ENCODE measurements at regions not wholly inside any gene's neighbourhood (a gene's known extent, or its start where the extent isn't known, plus 50 kb on each side); places are given as distances from the start of the nearest gene placed in this dataset.
"Not testable (repeated sequence)": the region's sequence is repeated elsewhere in the genome, so short reads cannot be mapped to it uniquely, and the experiment has no call there.

DNA sequence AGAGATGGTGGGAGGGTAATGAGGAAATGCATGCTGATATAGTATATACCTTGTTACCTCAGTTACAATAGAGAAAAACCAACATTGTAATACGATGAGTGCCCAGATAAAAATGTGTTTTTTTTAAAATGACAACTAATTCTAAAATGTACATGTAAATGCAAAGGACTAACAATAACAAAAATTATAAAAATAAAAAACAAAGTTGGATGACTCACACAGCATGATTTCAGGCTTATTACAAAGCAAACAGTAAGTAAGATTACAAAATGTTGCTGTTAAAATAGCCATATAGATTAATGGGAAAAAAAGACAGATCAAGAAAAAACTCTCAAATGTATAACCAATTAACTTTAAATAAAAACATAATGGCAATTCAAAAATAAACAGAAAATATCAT is 1099.4 kb downstream of the FSCB start:
- no peak for TF ChIP-seq CTCF (IDR thresholded peaks at IDR 0.05; ENCODE audit: insufficient read depth, low read depth, low read length)
- no peak for DNase-seq (ENCODE audit: low read depth)
- H3K4me3 ChIP-seq (ENCODE audit: low read depth, low read length): no peak overlapping the region

- TF ChIP-seq CTCF (IDR thresholded peaks at IDR 0.05; ENCODE audit: insufficient read depth, low read depth, low read length): no peak
- H3K4me3 ChIP-seq (ENCODE audit: low read depth, low read length): no peak overlapping the region
- DNase-seq (ENCODE audit: low read depth): no peak
These were observed 1100.2 kb downstream of the FSCB start for GRCh38 chr14:43406931-43407330.

GRCh38 chr14:43399289-43399688 is 1107.8 kb downstream of the FSCB start:
- no peak for TF ChIP-seq CTCF (IDR thresholded peaks at IDR 0.05; ENCODE audit: insufficient read depth, low read depth, low read length)
- no peak for DNase-seq (ENCODE audit: low read depth)
- H3K4me3 ChIP-seq (ENCODE audit: low read depth, low read length): no peak overlapping the region

DNA sequence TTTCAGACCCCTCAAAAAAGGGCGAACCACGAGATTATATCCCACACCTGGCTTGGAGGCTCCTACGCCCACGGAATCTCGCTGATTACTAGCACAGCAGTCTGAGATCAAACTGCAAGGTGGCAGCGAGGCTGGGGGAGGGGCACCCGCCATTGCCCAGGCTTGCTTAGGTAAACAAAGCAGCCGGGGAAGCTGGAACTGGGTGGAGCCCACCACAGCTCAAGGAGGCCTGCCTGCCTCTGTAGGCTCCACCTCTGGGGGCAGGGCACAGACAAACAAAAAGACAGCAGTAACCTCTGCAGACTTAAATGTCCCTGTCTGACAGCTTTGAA is 1136.6 kb downstream of the FSCB start:
- not testable (repeated sequence) for H3K4me3 ChIP-seq (ENCODE audit: low read depth, low read length); DNase-seq (ENCODE audit: low read depth)

GRCh38 chr14:43369710-43370564 is 1137.1 kb downstream of the FSCB start:
- DNase-seq (ENCODE audit: low read depth): no peak
- TF ChIP-seq CTCF (IDR thresholded peaks at IDR 0.05; ENCODE audit: insufficient read depth, low read depth, low read length): no peak
- no peak overlapping the region for H3K4me3 ChIP-seq (ENCODE audit: low read depth, low read length)

- no peak for TF ChIP-seq CTCF (IDR thresholded peaks at IDR 0.05; ENCODE audit: insufficient read depth, low read depth, low read length)
- no peak overlapping the region for H3K4me3 ChIP-seq (ENCODE audit: low read depth, low read length)
These were observed 1144.5 kb downstream of the FSCB start for GRCh38 chr14:43362586-43362985.

DNA sequence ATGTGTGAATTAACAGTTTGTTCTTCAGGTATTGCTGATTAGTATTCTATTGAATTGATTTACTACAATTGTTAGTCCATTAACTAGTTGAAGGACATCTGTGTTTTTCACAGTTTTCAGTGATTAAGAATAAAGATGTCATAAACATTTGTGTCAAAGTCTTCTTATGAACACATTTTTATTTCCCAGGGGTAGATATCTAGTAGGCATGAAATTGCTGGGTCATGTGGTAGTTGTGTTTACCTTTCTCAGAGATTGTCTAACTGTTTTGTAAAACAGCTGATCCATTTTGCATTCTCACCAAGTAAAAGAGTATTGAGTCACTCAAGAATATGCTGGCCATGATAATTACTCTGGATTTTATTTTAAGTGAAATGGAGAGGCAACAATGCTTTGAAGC is 1145.3 kb downstream of the FSCB start:
- no peak for DNase-seq (ENCODE audit: low read depth)
- no peak for TF ChIP-seq CTCF (IDR thresholded peaks at IDR 0.05; ENCODE audit: insufficient read depth, low read depth, low read length)
- H3K4me3 ChIP-seq (ENCODE audit: low read depth, low read length): no peak overlapping the region

More at GRCh38 chr14:43362586-43362985, 1144.5 kb downstream of the FSCB start:
- no peak for DNase-seq (ENCODE audit: low read depth)

Measured in fibroblast of villous mesenchyme (primary cell).